Spleen (tissue), 11 donors: ENCODE measurements at regions not wholly inside any gene's neighbourhood (a gene's known extent, or its start where the extent isn't known, plus 50 kb on each side); places are given as distances from the start of the nearest gene placed in this dataset.

Experiments used
- DNase-seq: peaks from one replicate; pipeline ENCODE4 v3.0.0-alpha.2; 2020
- H3K27ac ChIP-seq, 8 donors: fragments of 200-600 bp; sonication (generic) in 7 of 8; 1 replicate in 4 of 8; 2 replicates in 4 of 8; pipeline versions ENCODE4 v1.5.0 to v1.8.0; 2016 to 2021; ENCODE audit warnings: inconsistent platforms in 4 of 8, mild to moderate bottlenecking in 4 of 8, moderate library complexity in 1 of 8
- H3K27me3 ChIP-seq, 7 donors: fragments of 200-600 bp; sonication (generic) in 6 of 7; replicated peaks in 1 of 7; 1 replicate in 4 of 7; 2 replicates in 3 of 7; pipeline versions ENCODE4 v1.5.0 to v1.8.0; 2016 to 2021; ENCODE audit warnings: inconsistent platforms in 3 of 7, mild to moderate bottlenecking in 1 of 7
- H3K36me3 ChIP-seq, 6 donors: fragments of 200-600 bp; sonication (generic) in 5 of 6; 1 replicate in 4 of 6; 2 replicates in 2 of 6; pipeline versions ENCODE4 v1.5.0 to v1.8.0; 2016 to 2021; ENCODE audit warnings: inconsistent platforms in 2 of 6
- H3K4me1 ChIP-seq, 6 donors: fragments of 200-600 bp; sonication (generic) in 5 of 6; 1 replicate in 3 of 6; 2 replicates in 3 of 6; pipeline versions ENCODE4 v1.5.0 to v1.8.0; 2016 to 2021; ENCODE audit warnings: inconsistent platforms in 3 of 6
- H3K4me3 ChIP-seq, 8 donors: fragments of 200-600 bp; sonication (generic) in 7 of 8; 1 replicate in 4 of 8; 2 replicates in 4 of 8; pipeline versions ENCODE4 v1.5.0 to v1.8.0; 2016 to 2021; ENCODE audit warnings: inconsistent platforms in 4 of 8, mild to moderate bottlenecking in 4 of 8, moderate library complexity in 2 of 8
- H3K9me3 ChIP-seq, 8 donors: fragments of 200-600 bp; sonication (generic) in 7 of 8; 1 replicate in 4 of 8; 2 replicates in 4 of 8; pipeline versions ENCODE4 v1.5.0 to v1.8.0; 2016 to 2021; ENCODE audit warnings: inconsistent platforms in 4 of 8
- POLR2A ChIP-seq, 3 donors: fragments of 450-650 bp; IDR thresholded peaks; one replicate each; pipeline ENCODE4 v1.5.1; 2017; ENCODE audit warnings: antibody characterized with exemption in 3 of 3, mild to moderate bottlenecking in 1 of 3
- POLR2AphosphoS5 ChIP-seq, 3 donors: sonication (generic); formaldehyde crosslinking; IDR thresholded peaks; one replicate each; pipeline ENCODE4 v1.5.1; 2017; ENCODE audit warnings: antibody characterized with exemption in 3 of 3
- WGBS, 5 donors: extraction: QIAGEN DNeasy Blood & Tissue Kit in 3 of 5; methylation state at CpG; one replicate each; pipeline versions ENCODE4 v1.1.5 to v1.1.7; 2013 to 2018; 5-methylcytosine and 5-hydroxymethylcytosine counted together
- intact Hi-C: fragments of 100-400 bp; cut with DNase I; formaldehyde crosslinking; loops from one replicate; pipeline ENCODE4 v1.15.0; 2023; ENCODE audit warnings: low total_unique reads
- TF ChIP-seq, protein P1 (sequence below), 11 experiments: fragments of 200-600 bp in 7 of 11; fragments of 450-650 bp in 4 of 11; sonication (generic) in 4 of 11; IDR thresholded peaks in 8 of 11; conservative IDR thresholded peaks in 3 of 11; 1 replicate in 7 of 11; 2 replicates in 4 of 11; pipeline versions ENCODE4 v1.4.0 to v1.8.0; 2016 to 2021; ENCODE audit warnings: antibody characterized with exemption in 11 of 11, inconsistent platforms in 4 of 11, mild to moderate bottlenecking in 1 of 11
- donor health status: healthy with polysubstance abuse.
- donor health status: DM: no; HTN: no; CAD: no; lungs with moderate emphysema.
- donor health status: DM: no; HTN: no; CAD: no.
- donor health status: Bipolar disorder and iron deficiency.
- donor health status: healthy.
- donor health status: DM: no; HTN: no; CAD: no.
- donor health status: DM: yes; HTN: yes; CAD: no.

DNA sequence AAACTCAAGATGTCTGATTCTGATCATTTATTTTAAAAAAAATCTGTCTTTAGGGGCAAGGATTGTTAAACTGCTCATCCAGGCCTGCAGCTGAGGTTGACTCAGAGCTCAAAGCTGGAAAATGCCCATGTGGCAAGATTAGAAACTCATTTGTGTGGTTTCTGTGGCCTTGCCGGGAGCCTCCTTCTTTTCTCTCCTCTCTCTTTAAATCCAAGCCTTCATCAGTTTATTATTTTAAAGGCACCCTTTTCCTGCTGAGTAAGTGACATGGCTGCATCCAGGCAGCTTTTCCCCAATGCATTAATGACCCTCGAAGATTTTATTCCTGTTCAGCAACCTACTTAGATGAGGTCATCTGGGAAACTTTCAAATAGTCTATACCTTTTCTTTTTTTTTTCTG is 221.3 kb upstream of the CDIN1 start:
- Histone ChIP-seq H3K4me1 (no peaks in the 10 kb centered on the region), H3K9me3 (no peaks in the 10 kb centered on the region), H3K36me3 (no peaks in the 10 kb centered on the region), H3K27me3 (no peaks in the 10 kb centered on the region), H3K4me3 (no peak overlapping the region), H3K27ac (no peak overlapping the region)
- no peak for DNase-seq
- intact Hi-C loops: no loop called here
- WGBS, 5 donors: 54 to 70% (median 59%) methylated on average over 2 of the region's 2 CpGs
- no peak for TF ChIP-seq POLR2A (IDR thresholded peaks at IDR 0.05)

DNA sequence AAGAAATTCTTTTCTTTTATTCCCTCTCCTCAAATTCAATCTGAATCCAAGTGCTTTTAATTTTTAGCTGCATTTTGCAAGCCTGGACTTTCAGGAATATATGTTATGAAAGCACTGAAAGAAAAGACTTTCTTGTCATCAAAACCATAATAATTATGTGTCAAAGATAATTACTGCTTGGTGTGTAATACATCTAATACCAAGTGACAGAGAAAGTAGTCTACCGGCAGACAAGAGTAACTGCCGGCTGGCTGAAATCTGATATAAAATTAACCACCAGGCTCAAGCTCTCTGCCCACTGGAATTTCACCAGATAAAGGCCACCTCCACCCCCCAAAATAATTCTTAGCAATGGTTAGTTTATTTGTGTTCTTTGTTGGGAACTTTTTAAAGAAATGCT is 220.9 kb upstream of the CDIN1 start:
- no peaks in the 10 kb centered on the region for H3K9me3 ChIP-seq
- H3K4me3 ChIP-seq: no peak overlapping the region
- H3K4me1 ChIP-seq: no peaks in the 10 kb centered on the region
- no peak for DNase-seq
- no peaks in the 10 kb centered on the region for H3K27me3 ChIP-seq
- intact Hi-C loops: no loop called here
- TF ChIP-seq, protein P1, sequence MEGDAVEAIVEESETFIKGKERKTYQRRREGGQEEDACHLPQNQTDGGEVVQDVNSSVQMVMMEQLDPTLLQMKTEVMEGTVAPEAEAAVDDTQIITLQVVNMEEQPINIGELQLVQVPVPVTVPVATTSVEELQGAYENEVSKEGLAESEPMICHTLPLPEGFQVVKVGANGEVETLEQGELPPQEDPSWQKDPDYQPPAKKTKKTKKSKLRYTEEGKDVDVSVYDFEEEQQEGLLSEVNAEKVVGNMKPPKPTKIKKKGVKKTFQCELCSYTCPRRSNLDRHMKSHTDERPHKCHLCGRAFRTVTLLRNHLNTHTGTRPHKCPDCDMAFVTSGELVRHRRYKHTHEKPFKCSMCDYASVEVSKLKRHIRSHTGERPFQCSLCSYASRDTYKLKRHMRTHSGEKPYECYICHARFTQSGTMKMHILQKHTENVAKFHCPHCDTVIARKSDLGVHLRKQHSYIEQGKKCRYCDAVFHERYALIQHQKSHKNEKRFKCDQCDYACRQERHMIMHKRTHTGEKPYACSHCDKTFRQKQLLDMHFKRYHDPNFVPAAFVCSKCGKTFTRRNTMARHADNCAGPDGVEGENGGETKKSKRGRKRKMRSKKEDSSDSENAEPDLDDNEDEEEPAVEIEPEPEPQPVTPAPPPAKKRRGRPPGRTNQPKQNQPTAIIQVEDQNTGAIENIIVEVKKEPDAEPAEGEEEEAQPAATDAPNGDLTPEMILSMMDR (IDR thresholded peaks at IDR 0.05 in 8 of 11, conservative IDR thresholded peaks at IDR 0.05 in 3 of 11): no peak
- no peak for TF ChIP-seq POLR2AphosphoS5 (IDR thresholded peaks at IDR 0.05)
- no peak for TF ChIP-seq POLR2A (IDR thresholded peaks at IDR 0.05)
- H3K36me3 ChIP-seq: no peaks in the 10 kb centered on the region
- H3K27ac ChIP-seq: no peak overlapping the region
- WGBS, 5 donors: 91 to 97% (median 94%) methylated on average over 2 of the region's 2 CpGs

DNA sequence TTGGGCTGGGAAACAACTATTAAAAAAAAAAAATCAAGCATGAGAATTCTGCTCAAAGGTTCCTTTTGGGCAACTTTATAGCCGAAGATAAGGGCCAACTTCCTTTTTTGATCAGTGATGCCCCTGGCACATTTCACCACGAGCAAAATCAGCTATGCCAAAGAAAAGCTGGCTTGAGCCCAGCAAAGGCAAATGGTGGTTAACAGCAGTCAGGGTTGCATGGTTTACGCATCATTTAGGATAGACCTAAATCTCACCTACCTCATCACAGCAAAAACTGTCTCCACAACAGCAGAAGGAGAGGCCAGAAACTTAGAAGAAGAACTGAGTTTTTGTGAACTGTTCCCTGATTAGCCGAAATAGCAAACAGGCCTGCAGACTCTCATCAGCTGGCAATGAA is 220.1 kb upstream of the CDIN1 start:
- intact Hi-C loops: no loop called here
- H3K4me3 ChIP-seq: no peak overlapping the region
- DNase-seq: no peak
- TF ChIP-seq, protein P1 (IDR thresholded peaks at IDR 0.05 in 8 of 11, conservative IDR thresholded peaks at IDR 0.05 in 3 of 11): no peak
- no peak for TF ChIP-seq POLR2A (IDR thresholded peaks at IDR 0.05)
- TF ChIP-seq POLR2AphosphoS5 (IDR thresholded peaks at IDR 0.05): no peak
- WGBS, 5 donors: 46 to 66% (median 56%) methylated on average over 4 of the region's 4 CpGs
- H3K27me3 ChIP-seq: no peaks in the 10 kb centered on the region
- H3K36me3 ChIP-seq: no peaks in the 10 kb centered on the region
- no peaks in the 10 kb centered on the region for H3K9me3 ChIP-seq
- H3K4me1 ChIP-seq: no peaks in the 10 kb centered on the region
- no peak overlapping the region for H3K27ac ChIP-seq

DNA sequence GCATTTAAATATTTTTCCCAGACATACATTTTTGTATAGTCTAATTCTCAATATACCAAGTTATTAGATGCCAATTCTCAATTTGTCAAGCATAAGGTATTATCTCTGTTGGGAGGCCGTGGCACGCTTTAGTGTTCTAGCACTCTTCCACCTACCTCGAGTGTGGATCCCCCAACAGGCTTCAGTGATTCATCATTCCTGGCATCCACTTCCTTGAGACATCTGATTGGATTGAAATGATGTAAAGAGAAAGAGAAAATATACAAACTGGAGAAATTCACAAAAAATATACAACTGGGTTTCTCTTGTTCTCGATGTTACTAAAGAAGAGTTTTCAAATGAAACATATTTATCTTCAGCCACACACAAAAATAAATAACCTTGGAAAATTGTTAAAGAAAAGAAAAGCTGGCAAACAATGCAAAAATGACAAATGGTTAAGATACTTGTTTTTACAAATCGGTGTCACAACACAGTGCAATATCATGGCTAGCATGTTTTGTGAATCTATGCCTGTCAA is 218.0 kb upstream of the CDIN1 start:
- Histone ChIP-seq H3K36me3 (no peaks in the 10 kb centered on the region), H3K4me1 (no peaks in the 10 kb centered on the region), H3K9me3 (no peaks in the 10 kb centered on the region), H3K27ac (no peak overlapping the region), H3K27me3 (no peaks in the 10 kb centered on the region), H3K4me3 (no peak overlapping the region)
- no peak for TF ChIP-seq POLR2AphosphoS5 (IDR thresholded peaks at IDR 0.05)
- TF ChIP-seq, protein P1 (IDR thresholded peaks at IDR 0.05 in 8 of 11, conservative IDR thresholded peaks at IDR 0.05 in 3 of 11): no peak
- TF ChIP-seq POLR2A (IDR thresholded peaks at IDR 0.05): no peak
- DNase-seq: no peak
- intact Hi-C loops: no loop called here
- 80 to 89% (median 84%) methylated on average over 5 of the region's 5 CpGs for WGBS, 5 donors

DNA sequence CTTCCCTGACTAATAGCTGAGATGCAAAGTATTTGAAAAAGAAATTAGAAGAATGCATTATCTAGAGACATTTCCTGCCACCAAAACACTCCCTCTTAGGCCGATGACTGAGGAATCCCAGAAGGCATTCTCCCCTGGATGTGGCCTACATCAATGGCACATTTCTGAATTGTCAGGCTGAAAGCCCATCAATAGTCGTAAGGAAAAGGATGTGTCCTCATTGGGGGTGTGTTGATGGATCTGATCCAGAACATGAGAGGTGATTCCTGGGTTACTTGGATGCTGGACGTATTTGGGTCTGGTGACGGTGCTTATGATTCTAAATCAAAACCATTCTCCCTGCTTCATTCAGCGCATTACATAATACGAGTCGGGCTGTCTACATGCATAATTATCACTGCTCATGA is 216.9 kb upstream of the CDIN1 start:
- Histone ChIP-seq H3K27ac (no peak overlapping the region), H3K9me3 (no peaks in the 10 kb centered on the region), H3K27me3 (no peaks in the 10 kb centered on the region), H3K4me3 (no peak overlapping the region), H3K4me1 (no peaks in the 10 kb centered on the region), H3K36me3 (no peaks in the 10 kb centered on the region)
- intact Hi-C loops: no loop called here
- 74 to 86% (median 81%) methylated on average over 7 of the region's 7 CpGs for WGBS, 5 donors
- no peak for DNase-seq
- TF ChIP-seq, protein P1 (IDR thresholded peaks at IDR 0.05 in 8 of 11, conservative IDR thresholded peaks at IDR 0.05 in 3 of 11): no peak
- TF ChIP-seq POLR2A (IDR thresholded peaks at IDR 0.05): no peak
- TF ChIP-seq POLR2AphosphoS5 (IDR thresholded peaks at IDR 0.05): no peak
